Body of pancreas (tissue), 4 donors: ENCODE measurements at regions not wholly inside any gene's neighbourhood (a gene's known extent, or its start where the extent isn't known, plus 50 kb on each side); places are given as distances from the start of the nearest gene placed in this dataset.

Experiments used
- POLR2A ChIP-seq, 3 donors: fragments of 450-650 bp; IDR thresholded peaks; one replicate each; pipeline ENCODE4 v1.6.1; 2016; ENCODE audit warnings: antibody characterized with exemption in 3 of 3, mild to moderate bottlenecking in 2 of 3
- TF ChIP-seq, protein P1 (sequence below), 7 experiments: fragments of 450-650 bp in 4 of 7; fragments of 200-600 bp in 3 of 7; sonication (generic) in 3 of 7; IDR thresholded peaks; one replicate each; pipeline ENCODE4 v1.5.1; 2016 to 2019; ENCODE audit warnings: antibody characterized with exemption in 7 of 7

- TF ChIP-seq, protein P1, sequence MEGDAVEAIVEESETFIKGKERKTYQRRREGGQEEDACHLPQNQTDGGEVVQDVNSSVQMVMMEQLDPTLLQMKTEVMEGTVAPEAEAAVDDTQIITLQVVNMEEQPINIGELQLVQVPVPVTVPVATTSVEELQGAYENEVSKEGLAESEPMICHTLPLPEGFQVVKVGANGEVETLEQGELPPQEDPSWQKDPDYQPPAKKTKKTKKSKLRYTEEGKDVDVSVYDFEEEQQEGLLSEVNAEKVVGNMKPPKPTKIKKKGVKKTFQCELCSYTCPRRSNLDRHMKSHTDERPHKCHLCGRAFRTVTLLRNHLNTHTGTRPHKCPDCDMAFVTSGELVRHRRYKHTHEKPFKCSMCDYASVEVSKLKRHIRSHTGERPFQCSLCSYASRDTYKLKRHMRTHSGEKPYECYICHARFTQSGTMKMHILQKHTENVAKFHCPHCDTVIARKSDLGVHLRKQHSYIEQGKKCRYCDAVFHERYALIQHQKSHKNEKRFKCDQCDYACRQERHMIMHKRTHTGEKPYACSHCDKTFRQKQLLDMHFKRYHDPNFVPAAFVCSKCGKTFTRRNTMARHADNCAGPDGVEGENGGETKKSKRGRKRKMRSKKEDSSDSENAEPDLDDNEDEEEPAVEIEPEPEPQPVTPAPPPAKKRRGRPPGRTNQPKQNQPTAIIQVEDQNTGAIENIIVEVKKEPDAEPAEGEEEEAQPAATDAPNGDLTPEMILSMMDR (IDR thresholded peaks at IDR 0.05), result no peak
- TF ChIP-seq POLR2A (IDR thresholded peaks at IDR 0.05), result no peak
Measured at GRCh38 chr9:135201711-135202110, 114.2 kb downstream of the OLFM1 start.
